Common myeloid progenitor, CD34-positive (primary cell): ENCODE measurements at regions not wholly inside any gene's neighbourhood (a gene's known extent, or its start where the extent isn't known, plus 50 kb on each side); places are given as distances from the start of the nearest gene placed in this dataset.

Experiments used
- CTCF ChIA-PET: fragments of 350-600 bp; sonication (Branson Sonifier 250); formaldehyde crosslinking; loops from one replicate; lab custom pipeline; 2021; ENCODE audit warnings: antibody characterized with exemption; lab: Charles Lee
- POLR2A ChIA-PET: fragments of 350-600 bp; sonication (Branson Sonifier 250); formaldehyde crosslinking; loops from one replicate; lab custom pipeline; 2021; ENCODE audit warnings: antibody characterized with exemption; lab: Charles Lee
- DNase-seq, 3 donors: peaks; one replicate each; pipeline versions ENCODE4 v3.0.0 to v3.0.0-alpha.2; 2013
- H3K27ac ChIP-seq, 2 experiments: 1 replicate in 1 of 2; 2 replicates in 1 of 2; pipeline ENCODE4 v1.7.0; 2013; ENCODE audit warnings: inconsistent platforms in 2 of 2, low read length in 2 of 2, mild to moderate bottlenecking in 2 of 2, low read depth in 1 of 2, moderate library complexity in 1 of 2; ENCODE audit not compliant: severe bottlenecking in 2 of 2, insufficient read depth in 1 of 2, poor library complexity in 1 of 2
- H3K27me3 ChIP-seq, 5 experiments: replicated peaks in 2 of 5; 1 replicate in 3 of 5; 2 replicates in 2 of 5; pipeline versions ENCODE4 v1.6.1 to v1.7.0; 2013; ENCODE audit warnings: low read length in 4 of 5, mild to moderate bottlenecking in 2 of 5, moderate library complexity in 2 of 5, inconsistent platforms in 1 of 5; ENCODE audit not compliant: insufficient read depth in 5 of 5, control insufficient read depth in 4 of 5
- H3K36me3 ChIP-seq, 4 experiments: 1 replicate in 2 of 4; 2 replicates in 2 of 4; pipeline versions ENCODE4 v1.6.1 to v1.7.0; 2013; ENCODE audit warnings: low read length in 3 of 4, control low read depth in 1 of 4, mild to moderate bottlenecking in 1 of 4; ENCODE audit not compliant: control insufficient read depth in 4 of 4, insufficient read depth in 4 of 4
- H3K4me1 ChIP-seq, 4 experiments: 1 replicate in 3 of 4; 2 replicates in 1 of 4; pipeline versions ENCODE4 v1.6.1 to v1.7.1; 2013; ENCODE audit warnings: low read length in 3 of 4, mild to moderate bottlenecking in 3 of 4, control low read depth in 1 of 4, inconsistent platforms in 1 of 4, moderate library complexity in 1 of 4; ENCODE audit not compliant: control insufficient read depth in 4 of 4, insufficient read depth in 4 of 4; ENCODE audit errors: control extremely low read depth in 1 of 4
- H3K4me3 ChIP-seq, 7 experiments: 1 replicate in 4 of 7; 2 replicates in 3 of 7; pipeline versions ENCODE4 v1.5.1 to v1.7.0; 2013; ENCODE audit warnings: mild to moderate bottlenecking in 7 of 7, low read length in 6 of 7, moderate library complexity in 6 of 7, inconsistent platforms in 2 of 7, low read depth in 2 of 7, control low read depth in 1 of 7; ENCODE audit not compliant: insufficient read depth in 4 of 7, control insufficient read depth in 1 of 7; ENCODE audit errors: extremely low read depth in 1 of 7
- H3K9me3 ChIP-seq, 5 experiments: 1 replicate in 4 of 5; 2 replicates in 1 of 5; pipeline versions ENCODE4 v1.6.1 to v1.7.1; 2013; ENCODE audit warnings: low read length in 4 of 5, mild to moderate bottlenecking in 2 of 5, inconsistent platforms in 1 of 5, low read depth in 1 of 5, moderate library complexity in 1 of 5; ENCODE audit not compliant: control insufficient read depth in 4 of 5, insufficient read depth in 2 of 5; ENCODE audit errors: control extremely low read depth in 1 of 5
- WGBS: methylation state at CpG from one replicate; pipeline ENCODE4 v1.1.5; 2013; ENCODE audit not compliant: insufficient coverage; 5-methylcytosine and 5-hydroxymethylcytosine counted together

DNA sequence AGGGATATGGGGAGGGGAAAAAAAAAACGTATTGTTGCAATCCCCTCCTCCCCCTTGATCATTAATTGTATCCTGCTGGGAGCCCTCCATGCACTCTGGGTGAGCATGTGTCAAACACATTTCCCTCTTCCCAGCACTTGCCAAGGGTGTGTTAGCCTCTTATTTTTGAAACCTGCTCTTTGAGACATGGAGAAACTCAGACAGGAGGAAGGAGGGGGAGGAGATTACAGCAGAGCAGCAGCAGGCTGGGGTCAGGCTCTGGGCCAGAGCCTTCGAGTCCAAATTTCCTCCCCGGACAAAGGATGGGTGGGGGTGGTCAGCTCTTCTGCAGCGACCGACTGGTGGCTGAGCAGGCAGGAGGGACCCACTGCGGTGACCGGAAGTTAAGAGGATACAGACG is 64.7 kb downstream of the SOX9 start:
- no peak for DNase-seq
- H3K4me3 ChIP-seq: no peak overlapping the region
- CTCF ChIA-PET: no interaction called here
- no peaks in the 10 kb centered on the region for H3K4me1 ChIP-seq
- no peak overlapping the region for H3K27ac ChIP-seq
- no peaks in the 10 kb centered on the region for H3K36me3 ChIP-seq
- 64% methylated on average over 4 of the region's 8 CpGs for WGBS
- H3K9me3 ChIP-seq: peaks cover 0 to 8% (median 2%) of the 10 kb centered on the region in 5 experiments
- no peaks in the 10 kb centered on the region for H3K27me3 ChIP-seq
- POLR2A ChIA-PET: no interaction called here

- no peak overlapping the region for H3K4me3 ChIP-seq
- ChIA-PET POLR2A (no interaction called here), CTCF (no interaction called here)
- no peaks in the 10 kb centered on the region for H3K4me1 ChIP-seq
- no peak overlapping the region for H3K27ac ChIP-seq
- no peaks in the 10 kb centered on the region for H3K36me3 ChIP-seq
- no peaks in the 10 kb centered on the region for H3K27me3 ChIP-seq
- WGBS: 73% methylated on average over 4 of the region's 8 CpGs
- H3K9me3 ChIP-seq: peaks cover 0 to 8% (median 2%) of the 10 kb centered on the region in 5 experiments
- DNase-seq: no peak
Measured at GRCh38 chr17:72187556-72187955, 66.7 kb downstream of the SOX9 start.

DNA sequence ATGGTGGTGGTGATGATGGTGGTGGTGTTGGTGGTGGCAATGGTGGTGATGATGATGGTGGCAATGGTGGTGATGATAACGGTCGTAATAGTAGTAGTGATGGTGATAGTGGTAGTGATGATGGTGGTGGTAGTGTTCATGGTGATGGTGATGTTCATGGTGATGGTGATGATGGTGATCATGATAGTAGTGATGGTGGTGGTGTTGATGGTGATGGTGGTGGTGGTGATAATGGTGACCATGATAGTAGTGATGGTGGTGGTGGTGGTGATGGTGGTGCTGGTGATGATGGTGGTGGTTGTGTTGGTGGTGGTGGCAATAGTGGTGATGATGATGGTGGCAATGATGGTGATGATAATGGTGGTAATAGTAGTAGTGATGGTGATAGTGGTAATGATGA is 68.0 kb downstream of the SOX9 start:
- Histone ChIP-seq H3K27ac (no peak overlapping the region), H3K4me3 (no peak overlapping the region), H3K9me3 (peaks cover 0 to 8% (median 2%) of the 10 kb centered on the region in 5 experiments), H3K36me3 (no peaks in the 10 kb centered on the region), H3K4me1 (no peaks in the 10 kb centered on the region), H3K27me3 (no peaks in the 10 kb centered on the region)
- POLR2A ChIA-PET: no interaction called here
- CTCF ChIA-PET: no interaction called here
- no CpG with 5 or more reads among the region's 2 CpGs for WGBS
- no peak for DNase-seq

DNA sequence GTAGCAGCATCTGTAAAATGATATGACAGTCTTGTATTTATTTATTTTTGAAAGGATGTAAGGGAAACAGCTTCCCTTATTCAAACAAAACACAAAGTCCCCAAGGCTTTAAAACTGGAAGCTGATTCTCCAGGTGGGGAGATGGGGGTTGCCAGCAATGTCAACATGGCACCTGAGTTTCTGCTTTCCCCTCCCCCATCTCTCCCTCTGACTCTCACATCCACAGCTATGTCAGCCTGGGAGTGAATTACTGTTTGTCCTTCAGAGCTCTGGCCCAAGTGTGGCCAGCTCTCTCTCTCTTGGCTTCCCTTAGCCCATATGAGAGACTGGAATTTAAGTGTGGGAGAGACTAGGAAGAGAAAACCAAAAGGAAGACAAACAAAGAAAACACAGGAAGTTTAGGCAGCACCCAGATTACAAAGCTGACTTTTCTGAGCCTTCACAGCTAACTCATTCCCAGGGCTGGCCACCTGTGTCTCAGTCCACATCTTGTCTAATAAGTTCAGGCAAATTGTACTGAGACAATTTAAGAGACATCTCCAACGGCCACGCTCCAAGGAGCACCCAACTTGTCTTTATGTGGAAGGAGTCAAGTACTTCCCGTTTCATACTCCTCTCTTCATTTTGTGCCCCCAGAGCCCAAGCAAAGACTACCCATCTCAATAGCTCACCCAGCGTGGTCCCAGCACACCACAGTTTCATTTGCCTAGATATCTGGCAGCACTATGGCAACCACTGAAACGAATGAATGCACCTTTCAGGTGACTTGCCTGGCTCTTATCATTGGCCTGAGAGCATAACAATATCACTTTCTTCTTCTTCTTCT is 69.2 kb downstream of the SOX9 start:
- no peak for DNase-seq
- 86% methylated on average over 4 of the region's 5 CpGs for WGBS
- ChIA-PET CTCF (no interaction called here), POLR2A (interaction anchor here (0.6 kb wide), 1 partner anchor 1577 kb away, joined by 3 read pairs; no protein-coding TSS in a partner anchor)
- Histone ChIP-seq H3K27me3 (no peaks in the 10 kb centered on the region), H3K36me3 (no peaks in the 10 kb centered on the region), H3K4me1 (no peaks in the 10 kb centered on the region), H3K9me3 (peaks cover 0 to 8% (median 2%) of the 10 kb centered on the region in 5 experiments), H3K27ac (no peak overlapping the region), H3K4me3 (no peak overlapping the region)

DNA sequence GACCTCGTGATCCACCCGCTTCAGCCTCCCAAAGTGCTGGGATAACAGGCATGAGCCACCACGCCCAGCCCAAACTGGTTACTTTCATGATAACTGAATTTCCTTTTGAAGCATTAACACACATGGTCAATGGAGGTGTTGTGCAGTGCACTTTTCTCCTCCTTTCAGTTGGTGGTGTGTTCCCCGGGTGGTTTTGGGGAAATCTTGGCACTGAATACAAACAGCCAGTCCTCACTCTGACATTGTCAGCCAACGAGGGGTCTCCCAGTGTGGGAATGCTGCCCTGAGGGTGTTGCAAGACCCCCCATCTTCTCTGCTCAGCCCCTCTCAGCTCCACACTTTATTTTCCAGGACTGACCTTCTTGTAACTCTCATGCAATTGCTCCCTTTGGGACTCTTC is 70.5 kb downstream of the SOX9 start:
- Histone ChIP-seq H3K36me3 (no peaks in the 10 kb centered on the region), H3K27ac (no peak overlapping the region), H3K4me1 (no peaks in the 10 kb centered on the region), H3K9me3 (peaks cover 0 to 8% (median 2%) of the 10 kb centered on the region in 5 experiments), H3K27me3 (no peaks in the 10 kb centered on the region), H3K4me3 (no peak overlapping the region)
- POLR2A ChIA-PET: no interaction called here
- WGBS: 86% methylated on average over 5 of the region's 5 CpGs
- CTCF ChIA-PET: no interaction called here
- DNase-seq: no peak

DNA sequence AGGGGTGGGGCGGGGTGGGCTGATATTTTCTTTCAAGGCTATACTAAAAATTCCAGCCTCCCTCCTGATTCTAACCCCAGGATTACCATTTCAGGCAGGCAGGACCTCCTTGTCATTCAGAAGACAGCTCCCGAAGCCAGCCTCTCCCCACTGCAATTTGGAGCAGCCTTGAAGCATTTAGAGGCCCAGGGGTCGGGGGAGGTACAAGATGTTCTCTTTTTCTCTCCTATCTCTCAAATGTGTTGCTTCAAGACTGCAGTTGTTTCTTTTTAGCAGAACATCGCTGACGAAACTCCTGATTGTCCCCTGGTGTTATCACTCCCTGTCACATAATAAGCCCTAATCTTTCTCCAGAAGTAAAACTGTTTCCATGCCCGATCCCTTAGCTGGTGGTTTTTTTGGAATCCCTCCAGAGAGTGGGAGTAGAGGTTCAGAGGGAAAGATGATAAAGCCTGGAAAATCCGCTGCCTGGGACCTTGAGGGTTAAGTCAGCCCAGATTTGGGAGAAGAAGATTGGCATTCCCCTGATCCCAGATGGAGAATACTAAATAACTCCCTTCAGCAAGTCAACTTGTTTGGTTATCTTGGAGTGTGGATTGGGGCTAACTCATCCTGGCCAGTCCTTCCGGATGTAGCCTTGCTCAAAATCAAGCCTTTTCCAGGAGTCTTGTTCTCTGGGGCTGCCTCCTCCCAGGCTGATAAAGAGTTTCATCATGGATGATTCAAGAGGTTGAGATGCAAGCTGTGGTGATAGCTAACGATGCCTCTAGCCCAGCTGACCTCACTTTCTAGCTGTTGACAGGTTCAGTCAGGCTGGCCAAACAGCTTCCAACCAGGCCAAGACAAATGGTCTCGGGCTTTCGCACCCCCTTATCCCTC is 71.3 kb downstream of the SOX9 start:
- ChIA-PET POLR2A (no interaction called here), CTCF (no interaction called here)
- Histone ChIP-seq H3K27me3 (no peaks in the 10 kb centered on the region), H3K27ac (no peak overlapping the region), H3K36me3 (no peaks in the 10 kb centered on the region), H3K4me1 (no peaks in the 10 kb centered on the region), H3K4me3 (no peak overlapping the region), H3K9me3 (peaks cover 0 to 8% (median 2%) of the 10 kb centered on the region in 5 experiments)
- no peak for DNase-seq
- WGBS: 69% methylated on average over 9 of the region's 11 CpGs

DNA sequence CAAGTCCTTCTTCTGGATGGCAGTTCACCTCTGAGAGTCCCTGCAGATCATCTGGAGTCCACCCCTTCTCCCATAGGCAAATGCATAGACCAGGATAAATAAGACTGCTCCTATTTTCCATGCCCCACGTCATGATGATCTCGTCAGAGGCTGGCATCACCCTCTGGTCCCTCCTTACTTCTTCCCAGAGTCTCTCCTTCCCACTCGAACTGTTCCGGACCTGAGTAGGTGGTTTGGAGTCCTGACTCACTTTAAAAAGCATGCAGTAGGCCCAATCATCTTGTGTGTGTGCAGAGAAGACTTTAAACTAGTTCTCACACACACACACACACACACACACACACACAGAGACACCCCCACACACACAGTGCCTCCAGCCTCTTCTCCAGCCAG is 72.0 kb downstream of the SOX9 start:
- Histone ChIP-seq H3K27me3 (no peaks in the 10 kb centered on the region), H3K9me3 (peaks cover 0 to 8% (median 2%) of the 10 kb centered on the region in 5 experiments), H3K36me3 (no peaks in the 10 kb centered on the region), H3K4me3 (no peak overlapping the region), H3K27ac (no peak overlapping the region), H3K4me1 (no peaks in the 10 kb centered on the region)
- no peak for DNase-seq
- WGBS: 88% methylated on average over 2 of the region's 4 CpGs
- ChIA-PET CTCF (no interaction called here), POLR2A (no interaction called here)
